Neural progenitor cell (in vitro differentiated cells): ENCODE measurements at regions not wholly inside any gene's neighbourhood (a gene's known extent, or its start where the extent isn't known, plus 50 kb on each side); places are given as distances from the start of the nearest gene placed in this dataset.
A peak's percentile ranks its signal among the peaks of the same experiment; 100 is the strongest.

ENCODE experiments used
- DNase-seq: peaks from one replicate; pipeline ENCODE4 v3.0.0-alpha.2; 2016; ENCODE audit warnings: low spot score
- H2AFZ ChIP-seq: fragments of 200-600 bp; sonication (generic); replicated peaks from 2 replicates; pipeline ENCODE4 v1.6.1; 2016; ENCODE audit warnings: antibody characterized with exemption
- H3F3A ChIP-seq: fragments of 200-600 bp; sonication (generic); 2 replicates; pipeline ENCODE4 v1.6.1; 2016; ENCODE audit warnings: antibody characterized with exemption, low read depth
- H3K27ac ChIP-seq: fragments of 200-600 bp; sonication (generic); 2 replicates; pipeline ENCODE4 v1.5.1; 2016; ENCODE audit warnings: mild to moderate bottlenecking
- H3K27me3 ChIP-seq: fragments of 200-600 bp; sonication (generic); 2 replicates; pipeline ENCODE4 v1.6.1; 2016; ENCODE audit warnings: mild to moderate bottlenecking, moderate library complexity
- H3K36me3 ChIP-seq: fragments of 200-600 bp; sonication (generic); 2 replicates; pipeline ENCODE4 v1.5.1; 2016
- H3K4me1 ChIP-seq: fragments of 200-600 bp; sonication (generic); 2 replicates; pipeline ENCODE4 v1.6.1; 2016; ENCODE audit warnings: mixed run types
- H3K4me2 ChIP-seq: fragments of 200-600 bp; sonication (generic); 2 replicates; pipeline ENCODE4 v1.6.1; 2016
- H3K4me3 ChIP-seq: fragments of 200-600 bp; sonication (generic); 2 replicates; pipeline ENCODE4 v1.5.1; 2016
- H3K79me2 ChIP-seq: fragments of 200-600 bp; sonication (generic); 2 replicates; pipeline ENCODE4 v1.6.1; 2016; ENCODE audit warnings: low read depth
- H3K9ac ChIP-seq: fragments of 200-600 bp; sonication (generic); 2 replicates; pipeline ENCODE4 v1.6.1; 2016
- H3K9me3 ChIP-seq: fragments of 200-600 bp; sonication (generic); 2 replicates; pipeline ENCODE4 v1.5.1; 2016; ENCODE audit warnings: low read depth
- H4K20me1 ChIP-seq: fragments of 200-600 bp; sonication (generic); 2 replicates; pipeline ENCODE4 v1.6.1; 2016; ENCODE audit warnings: low read depth
- H3K27ac Mint-ChIP-seq: 3 replicates; pipeline ENCODE4 v1.8.0; 2021; ENCODE audit warnings: mixed read lengths
- H3K27me3 Mint-ChIP-seq: 2 replicates; pipeline ENCODE4 v1.8.0; 2022; ENCODE audit warnings: low read depth, mild to moderate bottlenecking, inconsistent platforms, moderate library complexity, mixed read lengths; ENCODE audit not compliant: insufficient read depth
- H3K36me3 Mint-ChIP-seq: 3 replicates; pipeline ENCODE4 v1.8.0; 2021; ENCODE audit warnings: mixed read lengths
- H3K4me1 Mint-ChIP-seq: 3 replicates; pipeline ENCODE4 v1.8.0; 2021; ENCODE audit warnings: mixed read lengths
- H3K4me3 Mint-ChIP-seq: 3 replicates; pipeline ENCODE4 v1.8.0; 2021; ENCODE audit warnings: mild to moderate bottlenecking, moderate library complexity, mixed read lengths
- H3K9me3 Mint-ChIP-seq: 3 replicates; pipeline ENCODE4 v1.8.0; 2020; ENCODE audit warnings: mixed read lengths
- CTCF ChIP-seq: fragments of 200-600 bp; sonication (generic); IDR thresholded peaks from 2 replicates; pipeline ENCODE4 v1.5.1; 2017; ENCODE audit warnings: antibody characterized with exemption, mild to moderate bottlenecking
- EZH2 ChIP-seq: fragments of 200-600 bp; sonication (generic); IDR thresholded peaks from 2 replicates; pipeline ENCODE4 v1.6.1; 2017; ENCODE audit warnings: antibody characterized with exemption, mild to moderate bottlenecking, moderate library complexity
- EZH2phosphoT487 ChIP-seq: fragments of 200-600 bp; sonication (generic); IDR thresholded peaks from 2 replicates; pipeline ENCODE4 v1.6.1; 2017; ENCODE audit warnings: antibody characterized with exemption

GRCh38 chr15:62362144-62362543 is 197.1 kb upstream of the C2CD4B start:
- no peaks in the 10 kb centered on the region for H3K9me3 ChIP-seq
- H3K9ac ChIP-seq, result no peak overlapping the region
- H3K4me1 ChIP-seq, result no peaks in the 10 kb centered on the region
- no peaks in the 10 kb centered on the region for H3K79me2 ChIP-seq
- H3K27me3 Mint-ChIP-seq, result peaks cover 2% of the 10 kb centered on the region
- no peaks in the 10 kb centered on the region for H3K27me3 ChIP-seq
- no peak overlapping the region for H3K4me3 Mint-ChIP-seq
- H3K36me3 ChIP-seq, result no peaks in the 10 kb centered on the region
- no peaks in the 10 kb centered on the region for H3K9me3 Mint-ChIP-seq
- TF ChIP-seq CTCF (no peak), EZH2 (no peak), EZH2phosphoT487 (no peak)
- H3F3A ChIP-seq, result no peaks in the 10 kb centered on the region
- H4K20me1 ChIP-seq, result no peaks in the 10 kb centered on the region
- no peak overlapping the region for H3K4me3 ChIP-seq
- DNase-seq, result no peak
- H3K4me2 ChIP-seq, result no peak overlapping the region
- no peak overlapping the region for H3K27ac Mint-ChIP-seq
- H3K36me3 Mint-ChIP-seq, result no peaks in the 10 kb centered on the region
- H3K27ac ChIP-seq, result no peak overlapping the region
- H3K4me1 Mint-ChIP-seq, result peaks cover 9% of the 10 kb centered on the region
- H2AFZ ChIP-seq, result peak overlapping the region; percentile 34

DNA sequence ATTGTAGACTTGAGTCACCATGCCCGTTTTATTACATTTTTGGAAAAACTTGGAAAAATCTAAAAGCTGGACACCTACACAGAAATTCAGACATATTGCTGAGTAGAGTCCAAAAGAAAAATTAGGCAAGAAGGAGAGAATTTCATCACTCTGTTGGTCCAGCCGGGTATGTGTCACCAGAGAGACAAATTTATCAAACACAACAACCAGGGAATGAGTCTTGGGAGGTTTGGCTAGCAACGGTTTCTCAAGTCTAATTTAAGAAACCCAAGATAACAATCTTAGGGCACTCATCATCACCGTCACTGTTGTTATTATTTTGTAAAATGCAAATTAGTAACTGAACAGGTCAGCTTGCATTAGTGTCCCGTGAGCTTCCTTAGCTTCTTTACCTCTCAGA is 197.5 kb upstream of the C2CD4B start:
- H3K27ac ChIP-seq, result no peak overlapping the region
- Mint-ChIP-seq H3K36me3 (no peaks in the 10 kb centered on the region), H3K9me3 (no peaks in the 10 kb centered on the region), H3K27ac (no peak overlapping the region), H3K4me3 (no peak overlapping the region), H3K4me1 (peaks cover 9% of the 10 kb centered on the region), H3K27me3 (peaks cover 2% of the 10 kb centered on the region)
- no peak for DNase-seq
- no peaks in the 10 kb centered on the region for H4K20me1 ChIP-seq
- TF ChIP-seq CTCF (no peak), EZH2phosphoT487 (no peak), EZH2 (no peak)
- no peaks in the 10 kb centered on the region for H3K9me3 ChIP-seq
- peak overlapping the region; percentile 34 for H2AFZ ChIP-seq
- H3K4me2 ChIP-seq, result no peak overlapping the region
- no peak overlapping the region for H3K4me3 ChIP-seq
- no peaks in the 10 kb centered on the region for H3F3A ChIP-seq
- H3K4me1 ChIP-seq, result no peaks in the 10 kb centered on the region
- H3K27me3 ChIP-seq, result no peaks in the 10 kb centered on the region
- no peak overlapping the region for H3K9ac ChIP-seq
- H3K36me3 ChIP-seq, result no peaks in the 10 kb centered on the region
- no peaks in the 10 kb centered on the region for H3K79me2 ChIP-seq

DNA sequence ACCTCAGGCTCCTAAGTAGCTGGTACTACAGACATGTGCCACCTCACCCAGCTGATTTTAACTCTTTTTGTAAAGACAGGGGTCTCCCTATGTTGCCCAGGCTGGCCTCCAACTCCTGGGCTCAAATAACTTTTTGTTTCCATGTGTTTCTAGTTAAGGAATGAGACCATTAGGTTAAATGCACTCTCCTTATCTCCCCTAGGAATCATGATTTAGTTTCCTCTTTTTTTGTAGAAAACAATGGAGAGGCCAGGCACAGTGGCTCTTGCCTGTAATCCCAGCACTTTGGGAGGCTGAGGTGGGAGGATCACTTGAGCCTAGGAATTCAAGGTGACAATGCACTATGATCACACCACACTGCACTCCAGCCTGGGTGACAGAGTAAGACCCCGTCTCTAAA is 198.8 kb upstream of the C2CD4B start:
- H3K4me2 ChIP-seq, result no peak overlapping the region
- H2AFZ ChIP-seq, result no peak overlapping the region
- H3K9me3 Mint-ChIP-seq, result no peaks in the 10 kb centered on the region
- peaks cover 9% of the 10 kb centered on the region for H3K4me1 Mint-ChIP-seq
- H3K4me1 ChIP-seq, result no peaks in the 10 kb centered on the region
- H3K4me3 Mint-ChIP-seq, result no peak overlapping the region
- no peak overlapping the region for H3K27ac ChIP-seq
- peaks cover 2% of the 10 kb centered on the region for H3K27me3 Mint-ChIP-seq
- H3K4me3 ChIP-seq, result no peak overlapping the region
- no peaks in the 10 kb centered on the region for H3K27me3 ChIP-seq
- no peaks in the 10 kb centered on the region for H3K36me3 Mint-ChIP-seq
- H3F3A ChIP-seq, result no peaks in the 10 kb centered on the region
- TF ChIP-seq CTCF (no peak), EZH2phosphoT487 (no peak), EZH2 (no peak)
- H4K20me1 ChIP-seq, result no peaks in the 10 kb centered on the region
- no peak overlapping the region for H3K9ac ChIP-seq
- H3K27ac Mint-ChIP-seq, result no peak overlapping the region
- H3K9me3 ChIP-seq, result no peaks in the 10 kb centered on the region
- H3K79me2 ChIP-seq, result no peaks in the 10 kb centered on the region
- no peak for DNase-seq
- H3K36me3 ChIP-seq, result no peaks in the 10 kb centered on the region
